ENCODE measurements at regions not wholly inside any gene's neighbourhood (a gene's known extent, or its start where the extent isn't known, plus 50 kb on each side); places are given as distances from the start of the nearest gene placed in this dataset.

DNA sequence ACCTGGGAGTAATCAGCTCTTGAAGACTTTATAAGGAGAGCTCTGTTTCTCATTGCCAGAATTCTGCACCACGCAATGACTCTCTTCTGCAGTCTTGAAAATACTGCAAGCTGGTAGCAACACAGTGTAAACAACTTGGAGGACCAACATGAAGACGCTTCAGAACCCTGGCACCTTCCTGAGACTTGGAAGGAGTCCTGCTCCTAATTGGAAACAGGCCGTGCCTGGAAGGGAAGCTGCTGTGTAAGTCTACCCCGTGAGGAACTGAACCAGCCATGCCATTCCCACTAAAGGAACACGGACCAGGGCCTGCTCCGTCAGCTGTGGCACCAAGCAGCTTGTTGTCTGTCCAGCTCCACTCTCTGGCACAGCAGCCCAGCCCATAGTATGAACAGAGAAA lies 171.1 kb downstream of the PAX3 start:
- Mint-ChIP-seq H3K4me3 (ENCODE audit: unreplicated experiment) (no peak overlapping the region), H3K27me3 (ENCODE audit: insufficient read depth, unreplicated experiment) (peaks cover 4% of the 10 kb centered on the region), H3K9me3 (ENCODE audit: unreplicated experiment) (peaks cover 12% of the 10 kb centered on the region), H3K27ac (ENCODE audit: unreplicated experiment) (no peak overlapping the region), H3K36me3 (ENCODE audit: insufficient read depth, unreplicated experiment) (no peaks in the 10 kb centered on the region), H3K4me1 (ENCODE audit: low read depth, unreplicated experiment) (no peaks in the 10 kb centered on the region)
- Histone ChIP-seq H3K36me3 (ENCODE audit: control insufficient read depth, insufficient read depth, low read length) (no peaks in the 10 kb centered on the region), H3K4me1 (no peaks in the 10 kb centered on the region), H3K9me3 (no peaks in the 10 kb centered on the region), H3K27me3 (replicated peaks; ENCODE audit: control insufficient read depth, insufficient read depth, low read length) (no peaks in the 10 kb centered on the region), H3K4me3 (ENCODE audit: low read depth, low read length) (no peak overlapping the region)
- TF ChIP-seq, protein P1, sequence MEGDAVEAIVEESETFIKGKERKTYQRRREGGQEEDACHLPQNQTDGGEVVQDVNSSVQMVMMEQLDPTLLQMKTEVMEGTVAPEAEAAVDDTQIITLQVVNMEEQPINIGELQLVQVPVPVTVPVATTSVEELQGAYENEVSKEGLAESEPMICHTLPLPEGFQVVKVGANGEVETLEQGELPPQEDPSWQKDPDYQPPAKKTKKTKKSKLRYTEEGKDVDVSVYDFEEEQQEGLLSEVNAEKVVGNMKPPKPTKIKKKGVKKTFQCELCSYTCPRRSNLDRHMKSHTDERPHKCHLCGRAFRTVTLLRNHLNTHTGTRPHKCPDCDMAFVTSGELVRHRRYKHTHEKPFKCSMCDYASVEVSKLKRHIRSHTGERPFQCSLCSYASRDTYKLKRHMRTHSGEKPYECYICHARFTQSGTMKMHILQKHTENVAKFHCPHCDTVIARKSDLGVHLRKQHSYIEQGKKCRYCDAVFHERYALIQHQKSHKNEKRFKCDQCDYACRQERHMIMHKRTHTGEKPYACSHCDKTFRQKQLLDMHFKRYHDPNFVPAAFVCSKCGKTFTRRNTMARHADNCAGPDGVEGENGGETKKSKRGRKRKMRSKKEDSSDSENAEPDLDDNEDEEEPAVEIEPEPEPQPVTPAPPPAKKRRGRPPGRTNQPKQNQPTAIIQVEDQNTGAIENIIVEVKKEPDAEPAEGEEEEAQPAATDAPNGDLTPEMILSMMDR (IDR thresholded peaks at IDR 0.05; ENCODE audit: insufficient read depth in 1 of 2, low read depth in 1 of 2, low read length in 1 of 2, severe bottlenecking in 1 of 2, unreplicated experiment in 1 of 2), result no peak
- BruUV-seq (replicated peaks), result no TSS peak
- CTCF ChIA-PET, result no interaction called here
- intact Hi-C loops (cut with micrococcal nuclease; ENCODE audit: unreplicated experiment), result no loop called here
- POLR2A ChIA-PET, result no interaction called here
- DNase-seq, result no peak

DNA sequence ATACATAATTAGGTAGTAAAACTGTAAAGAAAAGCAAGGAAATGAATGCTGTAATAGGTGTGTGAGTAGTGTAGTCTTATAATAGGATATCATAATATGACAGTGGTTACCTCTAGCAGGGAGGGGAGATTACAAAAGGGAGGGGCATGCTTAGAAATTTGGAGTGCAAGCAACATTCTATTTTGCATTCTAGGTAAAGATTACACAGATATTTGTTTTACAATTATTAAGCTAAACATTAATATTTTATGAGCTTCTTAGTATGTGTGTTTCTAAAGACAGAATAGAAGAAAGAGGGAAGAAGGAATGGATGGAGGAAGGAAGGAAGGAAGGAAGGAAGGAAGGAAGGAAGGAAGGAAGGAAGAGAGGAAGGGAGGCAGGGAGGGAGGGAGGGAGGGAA lies 177.9 kb downstream of the PAX3 start:
- intact Hi-C loops (cut with micrococcal nuclease; ENCODE audit: unreplicated experiment), result no loop called here
- Histone ChIP-seq H3K4me1 (no peaks in the 10 kb centered on the region), H3K9me3 (no peaks in the 10 kb centered on the region), H3K4me3 (ENCODE audit: low read depth, low read length) (no peak overlapping the region), H3K27me3 (replicated peaks; ENCODE audit: control insufficient read depth, insufficient read depth, low read length) (no peaks in the 10 kb centered on the region; the same call in 1 of the 2 replicates), H3K36me3 (ENCODE audit: control insufficient read depth, insufficient read depth, low read length) (no peaks in the 10 kb centered on the region)
- no peaks in the 10 kb centered on the region for H3K4me1 Mint-ChIP-seq (ENCODE audit: low read depth, unreplicated experiment)
- H3K4me3 Mint-ChIP-seq (ENCODE audit: unreplicated experiment), result no peak overlapping the region
- H3K9me3 Mint-ChIP-seq (ENCODE audit: unreplicated experiment), result no peaks in the 10 kb centered on the region
- H3K36me3 Mint-ChIP-seq (ENCODE audit: insufficient read depth, unreplicated experiment), result no peaks in the 10 kb centered on the region
- peaks cover 23% of the 10 kb centered on the region for H3K27me3 Mint-ChIP-seq (ENCODE audit: insufficient read depth, unreplicated experiment)
- POLR2A ChIA-PET, result no interaction called here
- TF ChIP-seq, protein P1 (IDR thresholded peaks at IDR 0.05; ENCODE audit: insufficient read depth in 1 of 2, low read depth in 1 of 2, low read length in 1 of 2, severe bottlenecking in 1 of 2, unreplicated experiment in 1 of 2), result no peak
- DNase-seq, result no peak
- CTCF ChIA-PET, result no interaction called here
- H3K27ac Mint-ChIP-seq (ENCODE audit: unreplicated experiment), result no peak overlapping the region
- no TSS peak for BruUV-seq (replicated peaks)

- peaks cover 25% of the 10 kb centered on the region for H3K27me3 Mint-ChIP-seq (ENCODE audit: insufficient read depth, unreplicated experiment)
- Histone ChIP-seq H3K27me3 (replicated peaks; ENCODE audit: control insufficient read depth, insufficient read depth, low read length) (no peaks in the 10 kb centered on the region; the same call in 1 of the 2 replicates), H3K4me1 (no peaks in the 10 kb centered on the region), H3K4me3 (ENCODE audit: low read depth, low read length) (no peak overlapping the region), H3K36me3 (ENCODE audit: control insufficient read depth, insufficient read depth, low read length) (no peaks in the 10 kb centered on the region), H3K9me3 (no peaks in the 10 kb centered on the region)
- TF ChIP-seq, protein P1 (IDR thresholded peaks at IDR 0.05; ENCODE audit: insufficient read depth in 1 of 2, low read depth in 1 of 2, low read length in 1 of 2, severe bottlenecking in 1 of 2, unreplicated experiment in 1 of 2), result no peak
- DNase-seq, result no peak
- no peaks in the 10 kb centered on the region for H3K9me3 Mint-ChIP-seq (ENCODE audit: unreplicated experiment)
- H3K4me1 Mint-ChIP-seq (ENCODE audit: low read depth, unreplicated experiment), result no peaks in the 10 kb centered on the region
- no peaks in the 10 kb centered on the region for H3K36me3 Mint-ChIP-seq (ENCODE audit: insufficient read depth, unreplicated experiment)
- no peak overlapping the region for H3K27ac Mint-ChIP-seq (ENCODE audit: unreplicated experiment)
- BruUV-seq (replicated peaks), result no TSS peak
- no peak overlapping the region for H3K4me3 Mint-ChIP-seq (ENCODE audit: unreplicated experiment)
- POLR2A ChIA-PET, result no interaction called here
- intact Hi-C loops (cut with micrococcal nuclease; ENCODE audit: unreplicated experiment), result no loop called here
- CTCF ChIA-PET, result no interaction called here
These were observed 183.5 kb downstream of the PAX3 start for GRCh38 chr2:222115296-222115695.
